ENCODE measurements at regions not wholly inside any gene's neighbourhood (a gene's known extent, or its start where the extent isn't known, plus 50 kb on each side); places are given as distances from the start of the nearest gene placed in this dataset.
"Not testable (repeated sequence)": the region's sequence is repeated elsewhere in the genome, so short reads cannot be mapped to it uniquely, and the experiment has no call there.

DNA sequence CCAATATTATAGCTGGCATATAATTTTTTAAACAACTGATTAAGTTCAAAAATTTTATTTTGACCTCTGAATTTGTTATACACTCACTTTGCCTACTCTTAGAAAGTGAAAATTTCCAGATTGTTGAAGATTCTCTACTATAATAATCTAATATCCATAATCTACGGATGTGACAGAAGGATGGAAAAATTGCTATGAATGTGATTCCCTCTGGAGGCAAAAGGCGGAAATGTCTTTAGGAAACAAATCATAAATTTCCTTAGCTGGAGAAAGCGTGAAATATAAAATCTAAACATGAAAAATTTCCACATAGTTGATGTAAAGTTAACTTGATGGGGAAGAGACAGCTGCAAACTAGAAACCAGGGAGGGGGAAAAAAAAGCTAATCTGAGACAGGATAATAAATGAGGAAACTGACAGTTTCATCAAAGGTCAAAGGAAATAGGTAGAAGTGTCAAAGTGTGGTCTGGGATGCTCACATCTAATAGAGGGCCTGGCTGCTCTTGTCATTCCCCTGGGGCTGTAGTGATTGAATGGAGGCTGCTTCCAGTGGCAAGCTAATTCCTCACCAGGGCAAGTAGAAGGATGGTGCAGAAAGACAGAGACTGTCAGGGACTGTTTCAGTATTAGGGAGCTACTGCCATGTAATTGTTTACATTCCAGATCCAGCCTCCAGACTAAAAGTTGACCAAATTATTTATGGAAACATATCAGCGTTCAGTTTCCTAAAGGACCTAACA is 264.5 kb downstream of the SDHAF3 start:
- DNase-seq: peak; percentile 11

- DNase-seq: no peak
These were observed 272.6 kb downstream of the SDHAF3 start for GRCh38 chr7:97390052-97390451.

- DNase-seq: no peak
These were observed 273.6 kb downstream of the SDHAF3 start for GRCh38 chr7:97390915-97391593.

- no peak for DNase-seq
These were observed 283.9 kb downstream of the SDHAF3 start for GRCh38 chr7:97401398-97401797.

- peak; percentile 19 for DNase-seq
These were observed 288.3 kb downstream of the SDHAF3 start for GRCh38 chr7:97405835-97406234.

- no peak for DNase-seq
These were observed 289.6 kb downstream of the SDHAF3 start for GRCh38 chr7:97407106-97407505.

DNA sequence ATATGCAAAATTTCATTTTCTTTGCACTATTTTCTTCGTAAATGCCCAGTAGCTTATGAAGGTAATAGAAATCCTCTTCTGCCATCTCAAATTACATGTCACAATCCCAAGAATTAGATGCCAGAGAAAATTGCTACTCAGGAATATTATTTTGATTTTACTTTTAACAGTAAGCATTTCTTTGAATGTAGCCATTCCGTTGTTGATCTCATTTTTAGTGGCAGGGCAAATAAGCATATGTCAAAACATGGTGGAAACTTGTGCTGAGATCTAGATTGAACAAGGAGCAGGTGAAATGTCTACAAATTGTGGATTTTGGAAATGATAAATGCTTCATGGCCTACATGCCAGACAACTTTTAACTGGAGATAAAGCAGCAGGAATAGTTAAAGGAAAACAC is 291.8 kb downstream of the SDHAF3 start:
- DNase-seq: no peak

- no peak for DNase-seq
These were observed 300.8 kb downstream of the SDHAF3 start for GRCh38 chr7:97418312-97418711.

DNA sequence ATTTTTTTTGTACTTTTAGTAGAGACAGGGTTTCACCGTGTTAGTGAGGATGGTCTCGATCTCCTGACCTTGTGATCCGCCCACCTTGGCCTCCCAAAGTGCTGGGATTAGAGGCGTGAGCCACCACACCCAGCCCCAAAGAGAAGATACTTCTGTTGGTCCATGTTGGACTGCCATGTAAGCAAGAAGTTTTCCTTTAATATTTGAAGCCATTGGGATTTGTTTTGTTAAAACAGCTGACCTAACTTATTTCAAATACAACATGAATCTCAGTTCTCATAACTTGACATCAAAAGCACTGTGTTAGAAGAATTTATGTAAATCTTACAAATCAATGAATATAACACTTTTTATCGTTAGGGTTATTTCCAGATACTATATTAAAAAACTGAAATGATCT is 302.4 kb downstream of the SDHAF3 start:
- DNase-seq: no peak

- DNase-seq: no peak
These were observed 303.9 kb downstream of the SDHAF3 start for GRCh38 chr7:97421307-97421930.

DNA sequence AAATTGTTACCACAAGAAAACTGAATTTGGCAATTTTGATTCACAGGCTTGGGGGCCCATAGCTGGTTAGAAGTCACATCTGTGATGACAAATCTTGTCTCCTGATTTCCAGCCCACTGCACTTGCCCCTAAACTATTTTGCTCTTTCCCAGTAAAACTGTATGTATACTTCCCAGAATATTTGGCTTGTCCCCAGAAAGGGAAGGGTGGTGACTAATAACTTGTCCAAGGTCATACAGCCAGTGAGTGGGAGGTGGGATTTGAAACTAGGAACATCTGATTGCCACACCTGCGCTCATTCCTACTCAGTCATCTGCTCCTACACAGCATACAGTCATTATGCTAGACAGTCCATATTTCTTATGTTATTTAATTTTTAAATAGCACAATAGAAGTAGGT is 304.5 kb downstream of the SDHAF3 start:
- DNase-seq: no peak

DNA sequence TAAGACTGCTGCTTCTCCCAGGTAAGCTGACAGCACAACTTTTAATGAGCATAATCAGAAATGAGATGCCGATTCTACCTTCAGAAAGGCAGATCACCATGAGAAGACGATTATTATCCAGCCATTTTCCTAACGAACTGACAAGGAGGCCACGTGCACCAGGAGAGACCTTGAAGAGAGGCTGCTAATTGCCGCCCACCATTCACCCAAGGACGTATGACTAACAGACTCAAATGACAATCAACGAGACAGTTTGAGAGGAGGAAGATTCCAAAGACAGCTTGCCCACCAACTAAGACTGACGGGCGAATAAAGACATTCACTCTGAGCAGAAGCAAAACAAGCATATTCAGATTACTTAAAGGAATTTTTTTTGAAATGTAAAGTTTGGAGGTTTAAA is 301.9 kb upstream of the TAC1 start:
- no peak for DNase-seq

DNA sequence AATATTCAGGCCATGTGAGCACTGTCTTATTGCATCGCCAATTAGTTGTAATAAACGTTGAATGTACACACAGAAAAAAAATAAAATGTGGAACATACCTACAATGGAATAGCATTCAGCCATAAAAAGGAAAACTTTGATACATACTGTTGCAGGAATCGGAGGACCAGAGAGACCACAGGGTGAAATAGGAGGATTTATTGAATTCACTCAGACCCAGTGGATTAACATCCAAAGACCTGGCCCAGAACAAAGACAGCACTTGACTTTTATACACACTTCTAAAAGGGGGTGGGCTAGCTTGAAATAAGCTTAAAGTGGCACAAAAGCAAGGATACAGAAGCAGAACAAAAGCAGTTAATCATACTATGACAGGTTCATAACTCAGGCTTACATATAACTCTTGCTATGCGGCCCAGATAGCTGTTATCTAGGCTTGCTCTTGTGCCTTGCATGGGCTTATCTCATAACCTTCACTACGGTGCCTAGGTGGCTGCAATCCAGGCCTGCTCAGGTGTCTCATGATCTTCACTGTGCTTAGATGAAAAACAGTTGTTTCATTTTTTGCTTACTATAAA is 292.2 kb upstream of the TAC1 start:
- DNase-seq: no peak

GRCh38 chr7:97446361-97446760 is 285.5 kb upstream of the TAC1 start:
- no peak for DNase-seq

DNA sequence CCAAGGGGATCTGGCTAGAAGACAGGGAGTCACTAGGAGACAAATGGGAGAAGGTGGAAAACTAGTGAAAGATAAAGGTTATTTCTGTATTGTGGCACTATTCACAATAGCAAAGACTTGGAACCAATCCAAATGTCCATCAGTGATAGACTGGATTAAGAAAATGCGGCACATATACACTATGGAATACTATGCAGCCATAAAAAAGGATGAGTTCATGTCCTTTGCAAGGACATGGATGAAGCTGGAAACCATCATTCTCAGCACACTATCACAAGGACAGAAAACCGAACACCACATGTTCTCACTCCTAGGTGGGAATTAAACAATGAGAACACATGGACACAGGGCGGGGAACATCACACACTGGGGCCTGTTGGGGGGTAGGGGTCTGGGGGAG is 282.4 kb upstream of the TAC1 start:
- DNase-seq: not testable (repeated sequence)

GRCh38 chr7:97450516-97450915 is 281.4 kb upstream of the TAC1 start:
- DNase-seq: no peak

DNA sequence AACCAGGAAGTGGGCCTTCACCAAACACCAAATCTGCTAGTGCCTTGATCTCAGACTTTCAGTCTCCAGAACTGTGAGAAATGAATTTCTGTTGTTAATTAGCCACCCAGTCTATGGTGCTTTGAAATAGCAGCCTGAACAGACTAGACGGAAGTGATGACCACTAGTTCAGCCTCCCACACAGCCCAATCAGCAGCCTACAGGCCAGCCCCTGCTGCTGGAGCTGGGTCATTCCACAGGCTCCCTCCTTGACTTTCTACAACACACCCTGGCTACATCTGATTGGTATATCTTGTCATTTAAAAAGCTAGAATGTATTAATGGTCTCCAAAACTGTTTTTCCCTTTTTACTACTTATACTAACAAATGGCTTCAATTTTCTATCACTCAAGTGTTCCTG is 277.2 kb upstream of the TAC1 start:
- no peak for DNase-seq

- no peak for DNase-seq
These were observed 274.8 kb upstream of the TAC1 start for GRCh38 chr7:97457054-97457453.

DNA sequence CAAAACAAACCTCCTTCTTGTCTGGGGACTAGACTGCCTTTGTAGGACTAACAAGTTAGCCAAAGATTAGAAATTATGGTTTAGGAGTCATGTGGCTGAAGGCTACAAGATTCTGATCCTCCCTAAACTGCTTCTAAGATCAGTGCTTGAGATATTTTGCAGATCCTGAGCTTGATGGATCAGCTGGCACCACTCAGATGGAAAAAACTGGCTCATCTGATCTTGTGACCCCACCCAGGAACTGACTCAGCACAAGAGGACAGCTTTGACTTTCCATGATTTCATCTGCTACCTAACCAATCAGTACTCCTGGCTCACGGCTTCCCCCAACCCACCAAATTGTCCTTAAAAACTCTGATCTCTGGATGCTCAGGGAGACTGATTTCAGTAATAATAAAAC is 271.5 kb upstream of the TAC1 start:
- DNase-seq: no peak

- DNase-seq: no peak
These were observed 270.3 kb upstream of the TAC1 start for GRCh38 chr7:97461596-97461995.

DNA sequence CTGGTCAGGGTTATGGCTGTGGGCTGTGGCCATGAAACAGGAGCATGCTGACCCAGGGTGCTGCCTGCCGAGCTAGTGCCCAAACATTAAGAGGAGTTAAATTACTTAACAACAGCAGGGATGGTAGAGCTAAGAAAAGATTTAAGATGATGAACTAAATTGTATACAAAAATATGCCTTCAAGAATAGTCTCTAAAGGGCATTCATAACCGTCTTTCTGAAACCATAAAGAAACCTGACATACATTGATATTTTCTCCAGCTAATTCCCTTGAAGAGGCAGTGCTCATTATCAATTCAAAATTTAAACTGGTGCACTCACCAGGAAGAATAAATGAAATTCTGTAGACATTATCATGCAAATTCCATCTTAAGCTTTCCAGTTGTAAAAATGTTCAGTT is 265.8 kb upstream of the TAC1 start:
- DNase-seq: no peak

DNA sequence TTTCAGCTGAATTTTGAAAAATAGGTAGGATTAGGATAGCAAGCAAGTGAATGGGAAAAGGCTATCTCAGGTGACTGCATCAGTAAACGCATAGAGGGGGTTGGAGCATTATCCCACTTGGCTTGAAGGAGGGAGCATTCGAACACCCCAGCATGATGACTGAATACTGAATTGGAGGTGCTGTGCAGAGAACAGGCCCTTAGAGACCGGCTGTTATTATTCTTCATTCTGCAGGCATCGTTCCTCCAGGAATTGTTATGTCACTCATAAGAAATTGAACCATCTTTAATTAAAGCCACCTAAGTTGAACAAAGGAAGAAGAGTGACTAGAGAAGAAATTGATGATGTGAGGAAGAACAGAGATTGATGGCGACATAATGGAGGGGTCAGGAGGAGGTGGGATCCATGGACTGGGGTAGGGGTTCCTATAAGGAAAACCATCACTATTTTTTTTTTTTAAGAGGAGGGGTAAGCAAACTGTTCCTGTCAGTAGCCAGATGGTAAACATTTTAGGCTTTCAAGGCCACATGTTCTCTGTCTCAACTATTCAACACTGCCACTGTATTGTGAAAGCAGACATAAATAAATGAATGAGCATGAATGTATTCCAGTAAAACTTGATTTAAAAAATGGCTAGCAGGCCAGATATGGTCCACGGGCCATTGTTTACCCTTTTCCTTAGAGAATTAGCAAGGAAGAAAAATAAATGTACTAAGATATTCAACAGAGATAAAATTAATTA is 264.7 kb upstream of the TAC1 start:
- DNase-seq: no peak

GRCh38 chr7:97468493-97468892 is 263.4 kb upstream of the TAC1 start:
- peak; percentile 32 for DNase-seq
